SKM-1 (cell line): ENCODE measurements at regions not wholly inside any gene's neighbourhood (a gene's known extent, or its start where the extent isn't known, plus 50 kb on each side); places are given as distances from the start of the nearest gene placed in this dataset.

ENCODE experiments used
- DNase-seq: peaks from one replicate; lab custom pipeline; 2025; ENCODE audit not compliant: unreplicated experiment; lab: John Stamatoyannopoulos, UW

DNA sequence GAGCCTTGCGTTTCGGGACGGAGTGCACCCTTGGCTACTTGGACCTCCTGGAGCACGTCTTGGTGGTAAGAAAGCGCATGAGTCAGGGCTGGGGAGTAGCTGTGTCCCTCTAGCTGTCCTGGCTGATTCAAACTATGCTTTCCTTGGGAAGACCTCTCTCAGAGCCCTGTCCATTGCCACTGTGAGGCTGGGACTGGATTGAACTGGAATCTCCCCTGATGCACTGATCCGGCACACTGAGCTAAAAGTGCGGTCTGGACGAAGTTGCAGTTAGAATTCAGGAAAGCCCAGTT is 232.6 kb upstream of the TPM1 start:
- no peak for DNase-seq

DNA sequence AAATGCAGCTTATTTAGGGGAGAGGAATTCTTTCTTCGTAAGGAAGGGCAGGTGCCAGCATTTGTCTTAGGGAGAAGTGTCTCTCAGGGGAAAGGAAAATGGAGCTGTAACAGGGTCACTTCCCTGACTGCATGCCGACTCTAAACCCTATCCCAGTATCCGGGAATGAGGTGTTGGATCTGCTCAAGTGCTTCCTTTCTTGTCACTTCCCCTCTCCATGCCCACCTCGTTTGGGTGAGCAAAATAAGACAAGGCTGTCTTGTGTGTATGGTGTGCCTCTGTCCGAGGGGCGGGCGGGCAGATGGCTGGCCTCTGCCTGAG is 230.1 kb upstream of the TPM1 start:
- no peak for DNase-seq

DNA sequence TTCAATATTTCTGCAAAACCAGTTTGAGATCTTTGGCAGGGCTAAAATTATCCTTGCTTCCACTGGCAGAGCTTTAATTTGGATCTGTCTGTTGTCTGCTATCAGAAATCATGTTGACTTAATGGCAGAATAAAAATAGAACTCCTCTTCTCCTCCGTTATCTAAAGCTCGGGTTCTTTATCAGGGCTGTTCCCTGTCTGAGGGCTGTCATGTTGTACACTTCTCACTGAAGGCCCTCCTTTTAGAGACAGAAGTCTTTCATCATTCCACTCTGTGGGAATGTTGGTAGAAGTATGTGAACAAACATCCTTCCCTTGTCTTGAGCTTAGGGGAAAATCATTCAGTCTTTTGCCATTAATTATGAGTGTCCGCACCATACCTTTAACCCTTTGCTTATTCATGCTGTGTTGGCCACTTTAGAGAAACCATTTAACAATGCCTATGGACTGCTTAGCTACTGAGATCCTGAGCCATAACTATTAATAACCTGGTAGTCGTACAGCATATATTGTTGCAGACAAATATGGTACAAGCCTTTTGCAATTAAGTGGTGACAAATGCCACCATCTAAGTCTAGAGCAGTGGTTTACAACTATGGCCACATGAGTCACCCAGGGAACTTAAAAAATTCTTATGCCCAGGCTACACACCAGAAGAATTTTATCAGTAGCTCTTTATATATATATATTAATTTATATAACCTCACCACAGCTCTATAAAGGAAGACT is 226.0 kb upstream of the TPM1 start:
- DNase-seq, result no peak

DNA sequence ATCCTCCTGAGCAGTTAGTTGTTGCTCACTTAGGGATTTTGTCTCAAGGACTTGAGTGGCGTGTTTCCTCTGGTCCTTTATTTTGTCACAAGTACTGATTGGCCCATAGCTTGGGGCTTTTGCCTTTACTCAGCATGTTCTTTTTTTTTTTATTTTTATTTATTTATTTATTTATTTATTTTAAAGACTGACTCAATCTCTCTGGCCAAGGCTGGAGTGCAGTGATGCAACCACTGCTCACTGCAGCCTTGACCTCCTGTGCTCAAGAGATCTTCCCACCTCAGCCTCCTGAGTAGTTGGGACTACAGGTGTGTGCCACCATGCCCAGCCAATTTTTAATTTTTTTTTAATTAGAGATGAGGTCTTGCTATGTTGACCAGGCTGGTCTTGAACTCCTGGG is 223.9 kb upstream of the TPM1 start:
- no peak for DNase-seq

DNA sequence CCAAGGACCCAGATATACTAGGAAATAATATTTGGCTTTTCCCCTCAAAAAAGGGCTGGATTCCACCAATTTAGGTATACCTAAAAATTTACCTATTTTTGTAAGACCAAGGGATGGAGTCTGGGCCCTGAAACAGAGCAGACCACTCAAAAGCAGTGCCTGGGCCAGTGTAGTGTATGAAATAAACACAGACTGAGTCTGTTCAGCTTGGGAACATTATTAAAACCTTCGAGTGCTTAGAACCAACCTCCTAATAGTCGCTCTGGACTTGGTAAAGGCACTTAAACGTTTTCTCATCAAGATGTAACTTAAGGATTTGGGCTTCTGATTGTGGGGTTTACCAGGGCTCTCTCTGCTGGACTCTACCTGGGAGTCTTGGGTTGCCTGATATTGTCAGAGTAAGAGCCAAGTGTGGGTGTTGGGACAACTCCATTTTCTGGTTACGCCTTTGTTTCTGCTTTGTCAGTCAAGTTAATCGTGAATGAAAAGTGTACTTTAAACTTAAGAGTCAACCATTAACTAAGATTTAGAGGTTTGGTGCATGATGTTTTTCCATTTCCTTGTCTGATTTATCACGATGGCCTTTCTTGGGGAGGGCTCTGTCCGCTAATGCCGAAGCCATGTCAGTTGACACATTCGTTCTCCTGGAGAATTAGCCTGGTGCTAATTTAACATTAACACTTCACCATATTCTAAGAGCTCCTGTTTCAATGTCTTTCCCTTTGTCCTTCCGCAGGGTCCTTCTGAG is 221.0 kb upstream of the TPM1 start:
- DNase-seq, result no peak

DNA sequence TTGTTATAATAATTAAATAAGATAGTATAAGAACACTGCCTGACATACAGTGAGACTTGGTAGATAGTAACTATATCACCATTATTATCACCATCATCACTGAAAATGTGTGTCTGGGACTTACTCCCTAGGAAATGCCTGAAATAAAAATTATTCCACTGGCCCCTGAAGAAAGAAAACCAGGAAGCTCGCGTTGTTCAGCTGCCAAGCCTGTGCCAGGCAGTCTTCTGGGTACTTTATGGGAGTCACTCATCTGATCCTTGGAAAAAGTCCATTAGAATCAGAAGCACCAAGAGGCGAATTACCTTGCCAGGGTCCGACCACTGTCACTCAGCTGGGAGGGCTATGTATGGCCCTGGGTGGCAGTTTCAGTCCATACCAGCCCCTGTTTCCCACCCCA is 220.3 kb upstream of the TPM1 start:
- no peak for DNase-seq

DNA sequence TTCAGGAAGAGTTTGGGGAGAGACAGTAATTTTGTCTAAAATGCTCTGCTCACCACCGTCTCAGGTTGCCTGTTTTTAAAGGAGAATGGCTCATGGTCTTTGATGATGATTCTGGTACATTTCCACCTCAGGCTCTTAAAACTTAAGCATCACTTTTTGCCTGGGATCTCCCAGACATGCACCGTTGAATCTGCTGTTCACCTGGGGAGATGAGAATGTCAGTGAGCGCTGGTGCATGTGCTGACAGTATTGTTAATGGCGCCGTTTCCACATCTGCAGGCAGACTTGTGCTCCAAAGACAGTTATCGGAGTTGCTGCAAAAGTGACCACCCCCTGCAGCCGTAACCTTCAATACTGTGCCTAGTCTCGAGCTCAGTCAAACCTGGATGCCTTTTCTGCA is 219.0 kb upstream of the TPM1 start:
- DNase-seq, result no peak

DNA sequence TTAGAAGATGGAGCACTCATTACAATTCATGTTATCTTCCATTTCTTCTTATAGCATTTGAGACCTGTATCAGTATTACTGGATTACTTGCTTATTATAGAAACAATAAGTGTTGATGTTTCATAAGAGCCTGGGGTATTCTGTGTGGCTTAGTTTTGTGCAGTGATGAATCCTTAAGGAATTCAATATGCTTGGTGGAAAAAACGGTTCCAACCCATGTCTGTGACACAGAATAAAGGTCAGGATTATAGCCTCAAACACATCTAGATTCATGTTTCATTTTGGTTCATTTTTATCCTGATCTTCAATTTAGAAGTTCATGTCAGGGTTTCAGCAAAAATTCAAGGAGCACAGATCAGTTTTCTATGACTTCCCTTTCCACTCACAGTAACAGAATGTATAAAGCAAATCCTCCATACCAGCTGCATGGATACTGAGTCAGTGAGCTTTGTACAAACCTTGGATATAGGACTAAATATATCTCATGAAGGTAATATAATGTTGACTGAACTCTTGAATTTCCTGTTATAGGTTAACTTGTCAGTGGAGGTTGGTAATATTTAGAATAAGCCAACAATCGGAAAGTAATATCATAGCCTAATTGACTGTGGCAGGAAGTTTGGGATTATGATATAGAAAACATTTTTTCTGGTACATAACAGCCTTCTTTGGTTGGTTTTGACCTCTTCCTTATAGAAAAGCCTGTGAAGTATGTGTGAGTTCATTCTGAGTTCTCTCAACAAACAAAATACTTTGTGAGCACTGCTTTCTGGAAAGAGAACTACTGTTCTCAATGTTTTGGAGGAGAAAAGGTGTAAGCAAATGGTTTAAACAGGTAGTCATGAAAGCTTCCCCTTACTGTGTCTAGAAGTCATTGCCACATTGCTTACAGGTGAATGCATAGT is 218.2 kb upstream of the TPM1 start:
- no peak for DNase-seq

DNA sequence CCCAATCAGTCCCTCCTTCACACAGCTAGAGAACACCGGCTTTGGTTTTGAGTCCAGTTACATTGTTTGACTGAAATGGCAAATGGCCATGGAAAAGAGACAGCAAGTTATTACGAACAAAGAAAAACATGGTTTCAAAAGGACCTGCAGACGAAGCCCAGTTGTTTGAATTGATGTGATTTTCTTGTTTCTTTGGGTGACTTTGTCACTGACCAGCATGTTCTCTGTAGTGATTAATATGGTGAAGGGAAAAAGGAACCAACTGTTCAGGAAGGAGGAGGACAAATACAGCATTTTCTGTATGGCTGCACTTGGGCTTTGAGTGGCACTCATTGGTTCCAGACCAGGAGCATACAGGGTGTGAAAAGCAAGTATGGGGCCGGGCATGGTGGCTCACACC is 217.4 kb upstream of the TPM1 start:
- no peak for DNase-seq

DNA sequence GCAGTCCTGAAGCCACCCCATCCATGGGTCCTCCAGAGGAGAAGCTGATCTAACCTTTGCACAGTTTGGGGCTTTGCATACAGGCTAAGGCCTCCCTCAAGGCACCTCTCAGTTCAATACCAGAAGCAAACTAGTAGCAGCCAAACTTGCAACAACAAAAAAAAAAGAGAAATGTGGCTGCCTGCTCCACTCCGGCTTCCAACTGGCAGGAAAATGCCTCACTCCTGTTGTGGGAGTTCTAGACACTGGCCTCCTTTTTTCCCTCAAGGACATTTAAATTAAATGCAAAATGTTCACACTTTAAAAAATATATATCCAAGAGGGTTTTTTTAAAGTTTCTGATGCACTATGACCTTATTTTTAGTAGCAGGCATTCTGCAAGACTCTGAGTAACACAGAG is 216.0 kb upstream of the TPM1 start:
- DNase-seq, result no peak

DNA sequence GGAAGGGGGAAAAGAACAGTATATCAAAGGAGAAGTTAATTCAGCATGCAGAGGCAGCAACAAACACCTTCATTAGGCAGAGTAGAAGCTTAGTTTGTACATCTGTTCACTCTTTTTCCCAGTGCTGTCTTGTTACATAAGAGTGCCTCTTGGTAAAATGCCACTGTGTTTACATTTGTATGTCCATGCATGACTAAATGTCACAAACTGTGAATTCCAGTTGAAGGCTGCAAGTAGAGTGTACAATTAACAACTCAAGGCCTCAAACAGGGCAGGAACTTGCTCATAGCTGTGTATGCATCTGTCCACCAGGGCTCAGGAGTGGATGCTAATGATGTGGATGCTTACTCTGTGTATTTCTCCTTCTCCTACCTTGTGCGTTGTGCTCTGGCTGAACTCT is 214.2 kb upstream of the TPM1 start:
- DNase-seq, result no peak

DNA sequence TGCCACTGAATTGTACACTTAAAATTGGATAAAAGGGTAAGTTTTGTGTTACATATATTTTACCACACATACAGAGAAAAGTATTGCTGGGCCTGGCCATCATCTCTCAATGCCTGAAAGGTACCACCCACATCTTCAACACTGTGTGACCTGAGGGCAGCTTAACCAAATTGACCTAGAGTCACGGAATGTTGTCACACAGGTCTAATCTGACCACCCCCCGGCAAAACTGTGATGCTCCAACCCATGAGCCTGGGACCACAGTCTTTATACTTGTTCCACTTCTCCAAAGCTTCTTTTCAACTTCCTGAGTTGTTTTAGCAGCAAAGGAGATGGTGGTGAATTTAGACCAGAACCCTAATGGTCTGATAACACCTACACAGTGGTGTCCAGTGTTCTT is 210.3 kb upstream of the TPM1 start:
- no peak for DNase-seq

DNA sequence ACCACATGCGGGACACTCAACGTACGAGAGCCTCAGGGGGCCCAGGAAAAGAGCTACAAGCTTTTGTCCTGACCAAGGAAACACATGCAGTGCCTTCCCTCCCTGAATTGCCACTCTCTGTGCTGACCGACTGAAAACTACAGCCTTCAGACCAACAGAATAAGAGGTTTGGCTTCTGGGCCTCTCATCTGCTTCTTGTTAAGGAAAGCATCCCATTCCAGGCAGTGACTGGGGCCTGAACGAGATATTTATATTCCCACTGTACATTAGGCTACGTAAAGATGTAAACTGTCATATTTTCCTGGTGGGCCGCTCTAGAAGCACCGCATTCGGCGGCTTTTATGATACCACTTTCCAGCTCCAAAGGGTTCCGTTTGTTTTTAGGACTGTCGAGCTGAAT is 208.9 kb upstream of the TPM1 start:
- DNase-seq, result no peak

DNA sequence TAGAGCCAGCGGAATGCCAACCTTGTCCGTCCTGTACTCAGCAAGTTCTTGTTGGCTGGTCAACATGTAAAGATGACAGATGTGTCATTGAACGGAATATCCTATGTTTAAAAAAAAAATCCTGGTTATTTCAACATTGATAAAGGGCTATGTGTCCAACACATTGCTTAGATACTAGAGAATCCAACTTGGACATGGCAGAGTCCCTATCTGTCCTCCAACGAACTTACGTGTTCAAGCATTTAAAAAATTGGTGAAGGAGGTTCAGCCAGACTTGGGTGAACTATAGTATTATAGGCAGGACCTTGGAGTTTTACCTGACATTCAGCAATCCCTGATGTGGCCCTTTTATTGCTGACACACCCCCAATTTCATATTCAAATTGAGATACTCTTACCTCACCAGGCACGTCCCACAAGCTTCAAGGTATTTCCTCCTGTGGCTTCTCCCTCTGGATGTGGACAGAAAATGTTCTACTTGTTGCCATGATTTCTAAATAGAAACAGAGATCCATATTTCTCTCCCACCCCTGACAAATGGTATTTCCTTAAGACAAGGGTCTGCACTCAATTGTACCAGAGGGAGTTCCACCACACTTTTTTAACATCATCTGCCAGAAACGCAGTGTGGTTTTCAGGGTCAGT is 207.7 kb upstream of the TPM1 start:
- no peak for DNase-seq

DNA sequence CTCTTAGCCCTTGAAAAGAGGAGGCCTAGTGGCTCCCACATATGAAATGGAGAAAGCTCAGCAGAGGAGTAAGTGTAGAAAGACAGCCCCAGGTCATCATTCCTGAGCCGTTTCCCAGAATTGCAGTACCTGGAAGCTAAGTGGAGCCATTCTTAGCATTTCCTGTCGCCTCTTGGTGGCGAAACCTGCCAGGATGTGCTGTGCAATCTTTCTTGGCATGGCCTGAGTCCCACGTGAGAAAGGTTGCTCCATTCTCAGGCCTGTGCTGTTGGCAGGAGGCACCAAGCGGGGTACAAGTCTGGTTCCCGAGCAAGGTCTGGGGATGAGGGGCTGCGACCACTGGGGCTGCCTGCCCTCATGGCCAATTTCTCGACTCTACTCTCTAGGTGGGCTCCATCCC is 207.2 kb upstream of the TPM1 start:
- no peak for DNase-seq

DNA sequence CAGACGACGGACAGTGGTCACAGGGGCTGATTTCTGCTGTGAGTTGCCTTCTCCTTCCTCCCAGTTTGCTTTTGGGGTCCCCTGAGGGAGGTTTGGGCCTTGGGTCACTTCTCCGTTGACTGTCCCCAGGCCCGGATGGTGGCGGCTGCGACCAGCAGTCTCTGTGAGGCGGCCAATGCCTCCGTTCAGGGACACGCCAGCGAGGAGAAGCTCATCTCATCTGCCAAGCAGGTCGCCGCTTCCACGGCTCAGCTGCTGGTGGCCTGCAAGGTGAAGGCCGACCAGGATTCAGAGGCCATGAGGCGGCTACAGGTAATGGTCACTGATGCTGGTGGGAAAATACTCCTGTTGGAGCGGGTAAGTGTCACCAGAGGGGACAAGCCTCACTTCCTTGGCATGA is 206.8 kb upstream of the TPM1 start:
- no peak for DNase-seq

DNA sequence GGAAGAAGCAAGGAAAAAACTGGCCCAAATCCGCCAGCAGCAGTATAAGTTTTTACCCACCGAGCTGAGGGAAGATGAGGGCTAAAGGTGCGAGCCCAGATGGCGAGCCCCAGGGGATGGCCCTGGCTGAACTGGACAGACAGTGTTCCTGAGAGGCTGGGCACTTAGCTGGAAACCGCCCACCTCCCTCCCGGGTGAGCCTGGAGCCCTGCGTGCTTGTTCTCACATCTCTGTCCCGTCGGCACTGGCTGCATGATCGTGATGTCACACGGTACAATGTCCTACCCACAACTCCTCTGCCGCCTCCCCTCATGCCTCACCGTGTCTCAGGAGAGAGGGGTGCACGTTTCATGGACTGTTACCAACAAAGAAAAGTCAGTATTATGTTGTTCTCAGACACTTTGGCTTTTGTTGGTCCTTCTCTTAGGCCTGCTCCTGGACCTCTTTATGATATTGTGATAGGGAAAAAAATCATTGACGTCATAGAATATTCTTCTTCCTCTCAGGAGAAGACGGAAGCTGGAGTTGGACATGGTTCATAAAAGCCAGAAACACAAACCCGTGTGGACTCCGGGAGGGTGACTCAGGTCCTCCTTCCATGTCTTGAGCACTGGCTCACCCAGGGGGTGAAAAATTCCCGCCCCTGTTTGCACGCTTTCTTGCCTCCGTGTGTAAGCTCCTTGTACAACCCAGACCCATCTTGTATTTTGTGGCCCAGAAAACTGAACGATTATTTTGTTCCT is 201.8 kb upstream of the TPM1 start:
- DNase-seq, result no peak

DNA sequence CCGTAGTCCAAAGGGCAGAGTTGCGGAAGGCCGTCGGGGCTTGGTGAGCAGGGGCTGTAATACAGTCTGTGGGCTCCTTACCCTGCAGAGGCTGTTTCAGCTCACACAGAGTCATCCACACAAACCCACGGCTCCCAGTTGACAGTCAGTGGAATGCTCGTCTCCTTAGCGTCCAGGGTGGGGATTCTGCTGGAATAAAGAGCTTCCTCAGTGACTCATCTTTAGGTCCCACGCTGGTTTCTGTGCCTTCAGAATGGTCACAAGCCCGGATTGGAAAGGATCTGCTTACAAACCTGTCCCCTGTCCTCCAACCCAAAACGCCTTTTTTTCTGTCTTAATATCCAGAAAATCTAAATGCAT is 201.3 kb upstream of the TPM1 start:
- DNase-seq, result no peak

DNA sequence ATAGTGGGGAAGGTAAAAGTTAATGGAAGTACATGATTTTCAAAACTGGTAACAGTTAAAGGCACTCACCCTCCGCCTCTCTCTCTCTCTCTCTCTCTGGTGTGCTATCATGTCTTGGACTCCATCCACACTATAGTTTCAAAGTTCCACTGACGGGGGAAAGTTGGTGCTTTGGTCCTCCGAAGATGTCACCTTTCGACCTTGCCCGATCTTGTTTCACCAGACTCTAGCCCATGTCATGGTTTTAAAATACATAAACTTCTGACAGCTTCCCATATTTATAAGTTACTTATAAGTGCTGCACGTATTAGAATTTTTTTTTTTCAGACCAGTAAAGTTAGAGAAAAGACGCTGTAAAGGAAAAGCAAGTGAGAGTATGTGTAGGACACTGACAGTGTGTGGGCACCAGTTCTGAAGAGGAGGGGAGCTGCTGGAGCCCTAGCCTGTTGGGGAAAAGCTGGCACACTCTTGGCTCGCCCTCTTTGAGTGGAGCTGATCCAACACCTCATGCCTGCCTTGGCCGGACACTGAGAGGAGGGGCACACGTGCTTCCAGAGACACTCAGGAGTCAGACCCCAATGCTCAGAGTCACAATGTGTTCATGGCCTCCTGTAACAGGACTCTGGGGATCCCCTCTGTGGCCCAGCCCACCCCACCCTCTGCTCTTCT is 200.5 kb upstream of the TPM1 start:
- no peak for DNase-seq

DNA sequence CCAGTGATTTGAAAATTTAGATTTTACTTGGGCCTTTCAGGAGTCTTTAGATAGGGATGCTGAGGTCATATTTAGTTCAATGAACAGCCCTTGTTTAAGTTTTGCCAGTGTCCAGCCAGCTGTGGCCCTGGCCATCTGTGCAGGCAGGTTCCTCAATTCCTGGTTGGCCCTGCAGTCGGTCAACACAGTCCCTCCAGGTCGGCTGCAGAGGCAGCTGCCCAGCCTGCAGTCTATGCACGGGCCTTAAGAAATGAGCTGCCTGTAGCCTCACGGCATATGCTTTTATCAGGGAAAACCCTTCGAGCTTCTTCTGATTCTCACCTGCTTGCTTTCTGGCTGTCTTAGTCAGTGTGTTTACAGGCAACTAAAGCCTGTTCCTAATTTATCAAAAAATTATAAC is 199.2 kb upstream of the TPM1 start:
- DNase-seq, result no peak
